ENCODE measurements at regions not wholly inside any gene's neighbourhood (a gene's known extent, or its start where the extent isn't known, plus 50 kb on each side); places are given as distances from the start of the nearest gene placed in this dataset.

- no peak for DNase-seq
- no peak overlapping the region for H2BK15ac ChIP-seq (ENCODE audit: low read depth, poor library complexity, severe bottlenecking)
- H2AFZ ChIP-seq (ENCODE audit: low read depth, low read length), result no peak overlapping the region
- no peak overlapping the region for H2BK5ac ChIP-seq (ENCODE audit: low read depth, low read length, poor library complexity, severe bottlenecking)
- H3K79me1 ChIP-seq (replicated peaks; ENCODE audit: low read length, poor library complexity, severe bottlenecking), result no peaks in the 10 kb centered on the region
- H3K14ac ChIP-seq (ENCODE audit: low read length in 2 of 2), result no peak overlapping the region
- no peak overlapping the region for H3K18ac ChIP-seq (ENCODE audit: low read depth in 1 of 2, low read length in 2 of 2)
- H3K9ac ChIP-seq (ENCODE audit: low read length), result peak overlapping the region; percentile 39
- no peak overlapping the region for H2AK5ac ChIP-seq (ENCODE audit: low read length, severe bottlenecking)
- H3K4ac ChIP-seq (ENCODE audit: low read depth in 1 of 2, low read length in 2 of 2), result no peak overlapping the region
- no peak overlapping the region for H3K4me3 ChIP-seq (ENCODE audit: insufficient read depth in 1 of 2, low read depth in 1 of 2, low read length in 2 of 2)
- H4K8ac ChIP-seq (ENCODE audit: low read length), result no peak overlapping the region
- H3K4me1 ChIP-seq (ENCODE audit: control insufficient read depth, insufficient read depth, low read depth, low read length), result no peaks in the 10 kb centered on the region
- no peak overlapping the region for H2BK12ac ChIP-seq (ENCODE audit: low read length in 2 of 2)
- H4K91ac ChIP-seq (ENCODE audit: low read length), result no peak overlapping the region
- WGBS, result 91% methylated on average over 2 of the region's 4 CpGs
- no peak overlapping the region for H3K4me2 ChIP-seq (ENCODE audit: low read length, poor library complexity, severe bottlenecking)
- H2BK120ac ChIP-seq (ENCODE audit: low read depth, low read length), result no peak overlapping the region
- no peak overlapping the region for H3K23ac ChIP-seq (ENCODE audit: low read length in 2 of 2)
- H3K27ac ChIP-seq (ENCODE audit: low read length, poor library complexity, severe bottlenecking), result no peak overlapping the region
- no peaks in the 10 kb centered on the region for H3K27me3 ChIP-seq (ENCODE audit: control insufficient read depth in 1 of 2, insufficient read depth in 1 of 2, low read length in 2 of 2)
- no peaks in the 10 kb centered on the region for H3K36me3 ChIP-seq (ENCODE audit: control insufficient read depth in 1 of 2, insufficient read depth in 2 of 2, low read depth in 1 of 2, low read length in 2 of 2)
- no peaks in the 10 kb centered on the region for H3K9me3 ChIP-seq (ENCODE audit: control insufficient read depth, low read length)
These were observed 61.2 kb upstream of the RCN1 start for GRCh38 chr11:32029721-32030120.

- H3K9ac ChIP-seq (ENCODE audit: low read length), result no peak overlapping the region
- no peaks in the 10 kb centered on the region for H3K79me1 ChIP-seq (replicated peaks; ENCODE audit: low read length, poor library complexity, severe bottlenecking)
- no peak overlapping the region for H3K18ac ChIP-seq (ENCODE audit: low read depth in 1 of 2, low read length in 2 of 2)
- H2BK120ac ChIP-seq (ENCODE audit: low read depth, low read length), result no peak overlapping the region
- no peak overlapping the region for H4K91ac ChIP-seq (ENCODE audit: low read length)
- no peak overlapping the region for H3K4me3 ChIP-seq (ENCODE audit: insufficient read depth in 1 of 2, low read depth in 1 of 2, low read length in 2 of 2)
- H3K23ac ChIP-seq (ENCODE audit: low read length in 2 of 2), result no peak overlapping the region
- H2BK5ac ChIP-seq (ENCODE audit: low read depth, low read length, poor library complexity, severe bottlenecking), result no peak overlapping the region
- H2AK5ac ChIP-seq (ENCODE audit: low read length, severe bottlenecking), result no peak overlapping the region
- no peak overlapping the region for H3K4me2 ChIP-seq (ENCODE audit: low read length, poor library complexity, severe bottlenecking)
- no peak overlapping the region for H4K8ac ChIP-seq (ENCODE audit: low read length)
- no peak overlapping the region for H3K4ac ChIP-seq (ENCODE audit: low read depth in 1 of 2, low read length in 2 of 2)
- H3K9me3 ChIP-seq (ENCODE audit: control insufficient read depth, low read length), result no peaks in the 10 kb centered on the region
- H3K27ac ChIP-seq (ENCODE audit: low read length, poor library complexity, severe bottlenecking), result no peak overlapping the region
- DNase-seq, result no peak
- no peaks in the 10 kb centered on the region for H3K36me3 ChIP-seq (ENCODE audit: control insufficient read depth in 1 of 2, insufficient read depth in 2 of 2, low read depth in 1 of 2, low read length in 2 of 2)
- peaks cover 0 to 6% of the 10 kb centered on the region in 2 experiments for H3K27me3 ChIP-seq (ENCODE audit: control insufficient read depth in 1 of 2, insufficient read depth in 1 of 2, low read length in 2 of 2)
- WGBS, result 78% methylated on average over 4 of the region's 4 CpGs
- no peak overlapping the region for H2BK12ac ChIP-seq (ENCODE audit: low read length in 2 of 2)
- no peaks in the 10 kb centered on the region for H3K4me1 ChIP-seq (ENCODE audit: control insufficient read depth, insufficient read depth, low read depth, low read length)
- H2BK15ac ChIP-seq (ENCODE audit: low read depth, poor library complexity, severe bottlenecking), result no peak overlapping the region
- H2AFZ ChIP-seq (ENCODE audit: low read depth, low read length), result no peak overlapping the region
- H3K14ac ChIP-seq (ENCODE audit: low read length in 2 of 2), result no peak overlapping the region
These were observed 62.7 kb upstream of the RCN1 start for GRCh38 chr11:32028201-32028600.

- no peak overlapping the region for H4K91ac ChIP-seq (ENCODE audit: low read length)
- H2BK15ac ChIP-seq (ENCODE audit: low read depth, poor library complexity, severe bottlenecking), result no peak overlapping the region
- no peak overlapping the region for H3K27ac ChIP-seq (ENCODE audit: low read length, poor library complexity, severe bottlenecking)
- H2AFZ ChIP-seq (ENCODE audit: low read depth, low read length), result no peak overlapping the region
- no peak overlapping the region for H3K9ac ChIP-seq (ENCODE audit: low read length)
- H3K9me3 ChIP-seq (ENCODE audit: control insufficient read depth, low read length), result no peaks in the 10 kb centered on the region
- H3K4me2 ChIP-seq (ENCODE audit: low read length, poor library complexity, severe bottlenecking), result no peak overlapping the region
- no peak overlapping the region for H3K4me3 ChIP-seq (ENCODE audit: insufficient read depth in 1 of 2, low read depth in 1 of 2, low read length in 2 of 2)
- no peak overlapping the region for H3K14ac ChIP-seq (ENCODE audit: low read length in 2 of 2)
- no peak for DNase-seq
- H2BK5ac ChIP-seq (ENCODE audit: low read depth, low read length, poor library complexity, severe bottlenecking), result no peak overlapping the region
- H3K4ac ChIP-seq (ENCODE audit: low read depth in 1 of 2, low read length in 2 of 2), result no peak overlapping the region
- no peaks in the 10 kb centered on the region for H3K4me1 ChIP-seq (ENCODE audit: control insufficient read depth, insufficient read depth, low read depth, low read length)
- no peak overlapping the region for H2BK120ac ChIP-seq (ENCODE audit: low read depth, low read length)
- no peak overlapping the region for H2BK12ac ChIP-seq (ENCODE audit: low read length in 2 of 2)
- no peak overlapping the region for H2AK5ac ChIP-seq (ENCODE audit: low read length, severe bottlenecking)
- peaks cover 0 to 8% of the 10 kb centered on the region in 2 experiments for H3K27me3 ChIP-seq (ENCODE audit: control insufficient read depth in 1 of 2, insufficient read depth in 1 of 2, low read length in 2 of 2)
- H3K36me3 ChIP-seq (ENCODE audit: control insufficient read depth in 1 of 2, insufficient read depth in 2 of 2, low read depth in 1 of 2, low read length in 2 of 2), result no peaks in the 10 kb centered on the region
- no peak overlapping the region for H3K18ac ChIP-seq (ENCODE audit: low read depth in 1 of 2, low read length in 2 of 2)
- WGBS, result 91% methylated on average over 1 of the region's 2 CpGs
- H4K8ac ChIP-seq (ENCODE audit: low read length), result no peak overlapping the region
- H3K23ac ChIP-seq (ENCODE audit: low read length in 2 of 2), result no peak overlapping the region
- no peaks in the 10 kb centered on the region for H3K79me1 ChIP-seq (replicated peaks; ENCODE audit: low read length, poor library complexity, severe bottlenecking)
These were observed 64.1 kb upstream of the RCN1 start for GRCh38 chr11:32026766-32027165.

GRCh38 chr11:32024948-32025347, 65.9 kb upstream of the RCN1 start:
- no peak overlapping the region for H2BK12ac ChIP-seq (ENCODE audit: low read length in 2 of 2)
- no peak overlapping the region for H2BK120ac ChIP-seq (ENCODE audit: low read depth, low read length)
- H3K4me3 ChIP-seq (ENCODE audit: insufficient read depth in 1 of 2, low read depth in 1 of 2, low read length in 2 of 2), result no peak overlapping the region
- no peak overlapping the region for H2BK15ac ChIP-seq (ENCODE audit: low read depth, poor library complexity, severe bottlenecking)
- DNase-seq, result no peak
- H2AFZ ChIP-seq (ENCODE audit: low read depth, low read length), result no peak overlapping the region
- no peaks in the 10 kb centered on the region for H3K9me3 ChIP-seq (ENCODE audit: control insufficient read depth, low read length)
- no peaks in the 10 kb centered on the region for H3K79me1 ChIP-seq (replicated peaks; ENCODE audit: low read length, poor library complexity, severe bottlenecking)
- no peak overlapping the region for H3K4me2 ChIP-seq (ENCODE audit: low read length, poor library complexity, severe bottlenecking)
- no peak overlapping the region for H2BK5ac ChIP-seq (ENCODE audit: low read depth, low read length, poor library complexity, severe bottlenecking)
- H3K4ac ChIP-seq (ENCODE audit: low read depth in 1 of 2, low read length in 2 of 2), result no peak overlapping the region
- H3K27ac ChIP-seq (ENCODE audit: low read length, poor library complexity, severe bottlenecking), result no peak overlapping the region
- H3K18ac ChIP-seq (ENCODE audit: low read depth in 1 of 2, low read length in 2 of 2), result no peak overlapping the region
- H3K23ac ChIP-seq (ENCODE audit: low read length in 2 of 2), result no peak overlapping the region
- no peak overlapping the region for H2AK5ac ChIP-seq (ENCODE audit: low read length, severe bottlenecking)
- H3K9ac ChIP-seq (ENCODE audit: low read length), result no peak overlapping the region
- H3K36me3 ChIP-seq (ENCODE audit: control insufficient read depth in 1 of 2, insufficient read depth in 2 of 2, low read depth in 1 of 2, low read length in 2 of 2), result no peaks in the 10 kb centered on the region
- H3K4me1 ChIP-seq (ENCODE audit: control insufficient read depth, insufficient read depth, low read depth, low read length), result no peaks in the 10 kb centered on the region
- H3K14ac ChIP-seq (ENCODE audit: low read length in 2 of 2), result no peak overlapping the region
- peaks cover 0 to 8% of the 10 kb centered on the region in 2 experiments for H3K27me3 ChIP-seq (ENCODE audit: control insufficient read depth in 1 of 2, insufficient read depth in 1 of 2, low read length in 2 of 2)
- no peak overlapping the region for H4K8ac ChIP-seq (ENCODE audit: low read length)
- H4K91ac ChIP-seq (ENCODE audit: low read length), result no peak overlapping the region
- 96% methylated on average over 2 of the region's 2 CpGs for WGBS
